PC-9 (cell line): ENCODE measurements at regions not wholly inside any gene's neighbourhood (a gene's known extent, or its start where the extent isn't known, plus 50 kb on each side); places are given as distances from the start of the nearest gene placed in this dataset.
A peak's percentile ranks its signal among the peaks of the same experiment; 100 is the strongest.

Experiments
- BruUV-seq: library from RNA; stranded (reverse); fragments of 400-500 nt; replicated peaks from 2 replicates; lab custom pipeline; 2021; lab: Mats Ljungman, UMichigan
- CTCF ChIA-PET: fragments of 300-600 bp; sonication (Branson Sonifier 250); formaldehyde crosslinking; loops from one replicate; lab custom pipeline; 2022; ENCODE audit warnings: antibody characterized with exemption; lab: Charles Lee
- POLR2A ChIA-PET: fragments of 300-600 bp; sonication (Branson Sonifier 250); formaldehyde crosslinking; loops from one replicate; lab custom pipeline; 2022; ENCODE audit warnings: antibody characterized with exemption; ENCODE audit not compliant: unreplicated experiment; lab: Charles Lee
- DNase-seq, 2 experiments: peaks; one replicate each; pipeline versions ENCODE4 v3.0.0 to v3.0.0-alpha.2; 2015 to 2022; ENCODE audit warnings: mixed read lengths in 1 of 2
- H2AFZ ChIP-seq: fragments of 200-600 bp; sonication (generic); 2 replicates; pipeline ENCODE4 v1.8.1; 2017; ENCODE audit warnings: antibody characterized with exemption
- H3F3A ChIP-seq: fragments of 200-600 bp; sonication (generic); 2 replicates; pipeline ENCODE4 v1.8.1; 2017; ENCODE audit warnings: antibody characterized with exemption, mild to moderate bottlenecking, low read depth; ENCODE audit not compliant: insufficient read depth
- H3K27ac ChIP-seq: fragments of 200-600 bp; sonication (generic); 2 replicates; pipeline ENCODE4 v1.6.1; 2016; ENCODE audit warnings: mixed run types
- H3K27me3 ChIP-seq: fragments of 200-600 bp; sonication (generic); 2 replicates; pipeline ENCODE4 v1.6.1; 2016; ENCODE audit warnings: low read depth, mixed run types; ENCODE audit not compliant: insufficient read depth
- H3K36me3 ChIP-seq: fragments of 200-600 bp; sonication (generic); 2 replicates; pipeline ENCODE4 v1.6.1; 2016; ENCODE audit warnings: low read depth, mixed run types
- H3K4me1 ChIP-seq: fragments of 200-600 bp; sonication (generic); replicated peaks from 2 replicates; pipeline ENCODE4 v1.6.1; 2016; ENCODE audit warnings: mixed run types; ENCODE audit not compliant: insufficient read depth
- H3K4me2 ChIP-seq: fragments of 200-600 bp; sonication (generic); 2 replicates; pipeline ENCODE4 v1.6.1; 2017; ENCODE audit warnings: mixed run types
- H3K4me3 ChIP-seq: fragments of 200-600 bp; sonication (generic); 2 replicates; pipeline ENCODE4 v1.6.1; 2016; ENCODE audit warnings: mixed run types
- H3K79me2 ChIP-seq: fragments of 200-600 bp; sonication (generic); 2 replicates; pipeline ENCODE4 v1.6.1; 2017; ENCODE audit warnings: low read depth, mixed run types
- H3K9me2 ChIP-seq: fragments of 200-600 bp; sonication (generic); 2 replicates; pipeline ENCODE4 v1.8.1; 2017; ENCODE audit warnings: mild to moderate bottlenecking; ENCODE audit not compliant: insufficient read depth
- H3K9me3 ChIP-seq: fragments of 200-600 bp; sonication (generic); 2 replicates; pipeline ENCODE4 v1.8.1; 2016; ENCODE audit warnings: low read depth; ENCODE audit not compliant: insufficient read depth
- H4K20me1 ChIP-seq: fragments of 200-600 bp; sonication (generic); 2 replicates; pipeline ENCODE4 v1.8.1; 2017; ENCODE audit not compliant: insufficient read depth
- EZH2 ChIP-seq: fragments of 200-600 bp; sonication (generic); IDR thresholded peaks from 2 replicates; pipeline ENCODE4 v1.8.0; 2017; ENCODE audit warnings: antibody characterized with exemption, low read depth
- intact Hi-C: fragments of 100-400 bp; cut with micrococcal nuclease; formaldehyde crosslinking; loops from one replicate; pipeline ENCODE4 v1.10.0; 2022; ENCODE audit not compliant: unreplicated experiment
- TF ChIP-seq, protein P1 (sequence below): fragments of 200-600 bp; sonication (generic); conservative IDR thresholded peaks from 2 replicates; pipeline ENCODE4 v1.6.1; 2017; ENCODE audit warnings: mixed run types, antibody characterized with exemption, mild to moderate bottlenecking, moderate library complexity

DNA sequence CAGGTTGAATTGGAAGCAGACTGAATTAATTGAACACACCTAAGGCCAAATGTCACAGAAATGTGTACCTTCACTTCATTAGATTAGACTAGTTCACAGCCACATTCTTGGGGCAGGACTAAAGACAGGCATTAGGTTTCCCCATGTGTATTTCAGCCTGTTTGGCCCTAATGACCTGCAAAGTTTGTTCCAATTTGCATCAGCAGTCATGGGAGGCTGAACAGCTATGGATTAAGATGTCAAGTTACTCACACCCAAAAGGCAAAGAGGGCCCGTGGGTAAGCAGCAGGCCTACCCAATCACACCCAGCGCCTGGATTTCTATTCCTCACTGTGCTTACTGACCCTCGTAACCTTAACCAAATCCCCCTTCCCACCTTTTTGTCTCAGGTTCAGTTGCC is 99.6 kb upstream of the RIOK3 start:
- intact Hi-C loops, result no loop called here
- DNase-seq, result no peak
- no peaks in the 10 kb centered on the region for H3K9me3 ChIP-seq
- H3K4me3 ChIP-seq, result no peak overlapping the region
- no peaks in the 10 kb centered on the region for H3K36me3 ChIP-seq
- CTCF ChIA-PET, result no interaction called here
- H4K20me1 ChIP-seq, result no peaks in the 10 kb centered on the region
- no peaks in the 10 kb centered on the region for H3K27me3 ChIP-seq
- peaks cover 3% of the 10 kb centered on the region; the same call in 1 of the 2 replicates for H3F3A ChIP-seq
- no TSS peak for BruUV-seq
- no peak overlapping the region for H2AFZ ChIP-seq
- H3K79me2 ChIP-seq, result no peaks in the 10 kb centered on the region
- no peak overlapping the region for H3K4me2 ChIP-seq
- POLR2A ChIA-PET, result no interaction called here
- peaks cover 9% of the 10 kb centered on the region for H3K4me1 ChIP-seq
- no peak overlapping the region for H3K27ac ChIP-seq
- no peaks in the 10 kb centered on the region for H3K9me2 ChIP-seq
- TF ChIP-seq EZH2, result no peak
- TF ChIP-seq, protein P1, sequence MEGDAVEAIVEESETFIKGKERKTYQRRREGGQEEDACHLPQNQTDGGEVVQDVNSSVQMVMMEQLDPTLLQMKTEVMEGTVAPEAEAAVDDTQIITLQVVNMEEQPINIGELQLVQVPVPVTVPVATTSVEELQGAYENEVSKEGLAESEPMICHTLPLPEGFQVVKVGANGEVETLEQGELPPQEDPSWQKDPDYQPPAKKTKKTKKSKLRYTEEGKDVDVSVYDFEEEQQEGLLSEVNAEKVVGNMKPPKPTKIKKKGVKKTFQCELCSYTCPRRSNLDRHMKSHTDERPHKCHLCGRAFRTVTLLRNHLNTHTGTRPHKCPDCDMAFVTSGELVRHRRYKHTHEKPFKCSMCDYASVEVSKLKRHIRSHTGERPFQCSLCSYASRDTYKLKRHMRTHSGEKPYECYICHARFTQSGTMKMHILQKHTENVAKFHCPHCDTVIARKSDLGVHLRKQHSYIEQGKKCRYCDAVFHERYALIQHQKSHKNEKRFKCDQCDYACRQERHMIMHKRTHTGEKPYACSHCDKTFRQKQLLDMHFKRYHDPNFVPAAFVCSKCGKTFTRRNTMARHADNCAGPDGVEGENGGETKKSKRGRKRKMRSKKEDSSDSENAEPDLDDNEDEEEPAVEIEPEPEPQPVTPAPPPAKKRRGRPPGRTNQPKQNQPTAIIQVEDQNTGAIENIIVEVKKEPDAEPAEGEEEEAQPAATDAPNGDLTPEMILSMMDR, result no peak

DNA sequence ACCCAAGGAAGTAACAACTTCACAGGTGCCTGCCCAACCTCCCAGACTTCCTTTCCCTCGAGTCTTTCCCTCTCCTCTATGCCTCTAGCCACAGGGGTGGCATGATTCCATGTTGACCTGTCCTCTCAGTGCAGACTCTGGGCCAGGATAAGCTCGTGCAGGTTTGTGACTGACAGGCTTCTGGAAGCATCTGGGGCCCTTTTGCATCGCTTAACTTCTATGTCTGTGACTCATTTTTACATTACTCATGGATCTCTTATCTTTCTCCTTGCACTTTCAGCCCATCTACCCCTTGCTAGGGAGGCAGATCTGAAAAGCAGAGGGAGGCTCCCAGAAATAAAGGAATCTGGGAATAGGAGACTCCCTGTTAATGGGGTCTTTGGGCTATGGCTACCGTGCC is 98.5 kb upstream of the RIOK3 start:
- Histone ChIP-seq H3K36me3 (no peaks in the 10 kb centered on the region), H3K79me2 (no peaks in the 10 kb centered on the region), H3K9me2 (no peaks in the 10 kb centered on the region), H4K20me1 (no peaks in the 10 kb centered on the region), H3K27ac (no peak overlapping the region), H3K9me3 (no peaks in the 10 kb centered on the region), H3K4me1 (peaks cover 9% of the 10 kb centered on the region), H3K27me3 (no peaks in the 10 kb centered on the region), H2AFZ (no peak overlapping the region), H3K4me3 (no peak overlapping the region), H3F3A (peaks cover 3% of the 10 kb centered on the region; the same call in 1 of the 2 replicates), H3K4me2 (peak overlapping the region; percentile 12; the same call in 1 of the 2 replicates)
- intact Hi-C loops, result no loop called here
- TF ChIP-seq EZH2, result no peak
- TF ChIP-seq, protein P1, result no peak
- peak; percentile 24 to 45 for DNase-seq
- no TSS peak for BruUV-seq
- CTCF ChIA-PET, result interaction anchor here (0.6 kb wide), 1 partner anchor 105 kb away, joined by 3 read pairs; no protein-coding TSS in a partner anchor
- POLR2A ChIA-PET, result interaction anchor here (0.6 kb wide), 1 partner anchor 124 kb away, joined by 5 read pairs; no protein-coding TSS in a partner anchor

DNA sequence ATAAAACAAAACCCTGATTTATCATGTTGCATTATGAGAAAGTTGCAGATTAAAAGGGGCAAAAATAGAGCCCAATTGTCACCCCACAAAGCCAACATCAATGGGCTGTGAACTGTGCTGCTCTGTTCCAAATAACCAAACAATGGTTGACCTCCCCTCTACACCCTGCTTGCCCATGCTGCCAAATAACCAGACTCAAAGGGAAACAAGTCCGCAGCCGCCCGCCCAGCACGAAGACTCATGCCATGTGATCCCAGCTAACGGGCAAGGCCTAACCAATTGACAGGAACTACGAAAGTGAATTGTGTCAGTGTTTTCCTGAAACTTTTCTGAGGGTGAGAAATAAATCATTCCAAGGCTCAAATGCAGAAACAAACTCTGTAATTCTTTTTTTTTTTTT is 97.9 kb upstream of the RIOK3 start:
- CTCF ChIA-PET, result interaction anchor here (0.6 kb wide), 2 partner anchors 105 to 322 kb away, joined by 3 read pairs; no protein-coding TSS in a partner anchor
- Histone ChIP-seq H3K27me3 (no peaks in the 10 kb centered on the region), H2AFZ (no peak overlapping the region), H3K4me1 (peaks cover 9% of the 10 kb centered on the region), H4K20me1 (no peaks in the 10 kb centered on the region), H3K4me3 (no peak overlapping the region), H3K9me2 (no peaks in the 10 kb centered on the region), H3F3A (peaks cover 3% of the 10 kb centered on the region; the same call in 1 of the 2 replicates), H3K27ac (no peak overlapping the region), H3K4me2 (peak overlapping the region; percentile 12; the same call in 1 of the 2 replicates), H3K9me3 (no peaks in the 10 kb centered on the region), H3K36me3 (no peaks in the 10 kb centered on the region), H3K79me2 (no peaks in the 10 kb centered on the region)
- no TSS peak for BruUV-seq
- TF ChIP-seq EZH2, result no peak
- TF ChIP-seq, protein P1, result no peak
- no peak for DNase-seq
- intact Hi-C loops, result no loop called here
- POLR2A ChIA-PET, result no interaction called here
